Hematopoietic multipotent progenitor cell (in vitro differentiated cells): ENCODE measurements at regions not wholly inside any gene's neighbourhood (a gene's known extent, or its start where the extent isn't known, plus 50 kb on each side); places are given as distances from the start of the nearest gene placed in this dataset.

Source experiments
- DNase-seq, 3 donors: peaks; one replicate each; pipeline ENCODE4 v3.0.0-alpha.2; 2011 to 2015; ENCODE audit warnings: low read depth in 2 of 3, low spot score in 2 of 3

DNA sequence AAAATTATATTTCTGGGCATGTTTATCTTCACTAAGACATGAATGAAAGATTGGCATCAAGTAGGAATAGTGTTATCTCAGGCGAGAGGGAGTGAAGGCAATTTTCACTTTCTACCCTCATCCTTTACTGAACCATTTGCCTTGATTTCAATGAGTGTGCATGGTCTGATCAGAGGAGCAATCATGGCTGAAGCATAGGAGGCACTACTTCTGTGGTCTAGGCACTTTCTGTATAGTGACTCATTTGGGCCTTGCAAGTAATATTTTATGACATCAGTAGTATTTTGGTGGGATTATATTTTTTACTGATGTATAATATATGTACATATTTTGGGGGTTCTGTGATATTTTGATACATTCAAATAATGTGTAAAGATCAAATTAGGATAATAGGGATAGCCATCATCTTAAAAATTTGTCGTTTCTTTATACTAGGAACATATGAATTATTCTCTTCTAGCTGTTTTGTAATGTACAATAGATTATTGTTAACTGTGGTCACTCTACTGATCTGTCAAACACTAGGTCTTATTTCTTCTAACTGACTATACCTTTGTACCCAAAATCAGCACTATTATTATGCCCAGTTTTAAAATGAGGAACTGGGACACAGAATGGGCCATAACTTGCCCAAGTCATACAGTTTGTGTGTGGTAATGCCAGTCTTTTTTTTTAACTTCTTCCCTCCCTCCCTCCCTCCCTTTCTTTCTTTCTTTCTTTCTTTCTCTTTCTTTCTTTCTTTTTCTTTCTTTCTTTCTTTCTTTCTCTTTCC is 101.9 kb downstream of the RAB11FIP2 start:
- DNase-seq, result no peak

DNA sequence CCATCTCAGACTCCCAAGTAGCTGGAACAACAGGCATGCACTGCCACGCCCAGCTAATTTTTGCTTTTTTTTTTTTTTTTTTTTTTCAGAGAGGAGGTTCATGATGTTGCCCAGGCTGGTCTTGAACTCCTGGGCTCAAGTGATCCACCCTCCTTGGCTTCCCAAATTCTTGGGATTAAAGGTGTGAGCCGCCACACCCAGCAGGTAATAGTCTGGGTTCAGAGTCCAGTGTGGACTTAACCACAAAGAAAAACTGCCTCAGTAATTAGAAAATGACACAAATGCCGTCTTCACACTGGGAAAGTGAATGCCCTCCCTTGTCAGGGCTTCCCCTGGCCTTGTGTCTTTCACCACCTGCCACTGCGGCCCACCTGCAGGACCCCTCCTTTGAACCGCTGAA is 101.1 kb downstream of the RAB11FIP2 start:
- DNase-seq, result no peak

GRCh38 chr10:117946525-117947070 is 100.1 kb downstream of the RAB11FIP2 start:
- no peak for DNase-seq

- DNase-seq, result no peak
These were observed 98.2 kb downstream of the RAB11FIP2 start for GRCh38 chr10:117948493-117948892.

DNA sequence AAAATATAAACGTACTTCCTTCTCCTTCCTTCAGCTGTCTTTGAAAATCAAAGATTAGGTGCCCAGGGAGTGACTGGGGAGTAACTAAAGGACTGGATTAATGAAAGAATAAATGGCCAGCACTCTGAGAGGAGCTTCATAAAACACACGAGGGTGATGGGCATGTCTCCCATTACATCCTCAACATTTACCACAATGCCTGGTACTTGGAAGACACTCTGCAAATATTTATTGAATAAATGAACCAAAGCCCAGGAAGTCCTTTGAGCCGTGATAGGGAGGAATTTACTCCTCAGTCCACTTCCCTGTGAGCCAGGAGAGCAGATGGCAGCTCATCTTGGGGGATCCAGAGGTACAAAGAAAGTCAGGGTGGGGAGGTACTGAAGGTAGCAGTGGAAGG is 96.3 kb downstream of the RAB11FIP2 start:
- no peak for DNase-seq
